ENCODE measurements at regions not wholly inside any gene's neighbourhood (a gene's known extent, or its start where the extent isn't known, plus 50 kb on each side); places are given as distances from the start of the nearest gene placed in this dataset.

DNA sequence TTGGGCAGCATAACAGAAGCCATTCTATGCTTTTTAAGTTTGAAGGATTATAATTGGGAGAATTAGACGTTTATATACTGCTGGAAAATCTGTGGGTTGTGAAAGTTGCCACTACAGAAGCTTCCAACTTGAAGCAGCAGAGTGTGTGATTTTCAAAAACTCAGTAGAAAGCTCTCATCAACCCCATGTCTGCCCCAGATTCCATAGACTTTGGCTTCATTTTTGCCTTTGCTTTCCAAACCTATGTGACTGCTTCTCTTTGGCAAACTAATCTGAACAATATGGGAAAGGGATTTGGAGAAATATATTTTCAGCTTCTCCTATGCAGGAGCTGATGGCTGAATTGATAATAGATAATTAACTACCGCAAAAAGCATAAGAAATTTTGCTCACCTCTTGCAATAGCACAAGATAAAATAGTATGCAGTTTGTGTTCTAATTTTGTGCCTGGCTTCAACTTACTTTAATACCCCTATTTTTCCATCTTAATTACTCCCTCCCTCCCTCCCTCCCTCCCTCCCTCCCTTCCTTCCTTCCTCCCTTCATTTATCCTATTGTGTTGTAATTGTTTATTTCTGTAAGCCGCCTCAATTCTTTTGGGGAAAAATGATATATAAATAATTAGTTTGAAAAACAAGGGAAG, 214.1 kb upstream of the HS3ST5 start:
- TF ChIP-seq, protein P1, sequence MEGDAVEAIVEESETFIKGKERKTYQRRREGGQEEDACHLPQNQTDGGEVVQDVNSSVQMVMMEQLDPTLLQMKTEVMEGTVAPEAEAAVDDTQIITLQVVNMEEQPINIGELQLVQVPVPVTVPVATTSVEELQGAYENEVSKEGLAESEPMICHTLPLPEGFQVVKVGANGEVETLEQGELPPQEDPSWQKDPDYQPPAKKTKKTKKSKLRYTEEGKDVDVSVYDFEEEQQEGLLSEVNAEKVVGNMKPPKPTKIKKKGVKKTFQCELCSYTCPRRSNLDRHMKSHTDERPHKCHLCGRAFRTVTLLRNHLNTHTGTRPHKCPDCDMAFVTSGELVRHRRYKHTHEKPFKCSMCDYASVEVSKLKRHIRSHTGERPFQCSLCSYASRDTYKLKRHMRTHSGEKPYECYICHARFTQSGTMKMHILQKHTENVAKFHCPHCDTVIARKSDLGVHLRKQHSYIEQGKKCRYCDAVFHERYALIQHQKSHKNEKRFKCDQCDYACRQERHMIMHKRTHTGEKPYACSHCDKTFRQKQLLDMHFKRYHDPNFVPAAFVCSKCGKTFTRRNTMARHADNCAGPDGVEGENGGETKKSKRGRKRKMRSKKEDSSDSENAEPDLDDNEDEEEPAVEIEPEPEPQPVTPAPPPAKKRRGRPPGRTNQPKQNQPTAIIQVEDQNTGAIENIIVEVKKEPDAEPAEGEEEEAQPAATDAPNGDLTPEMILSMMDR (IDR thresholded peaks at IDR 0.05; ENCODE audit: low read depth, low read length): no peak
- in situ Hi-C loops (cut with HindIII; ENCODE audit: low sequenced_read_pairs): no loop called here
- H3K4me3 ChIP-seq (ENCODE audit: low read depth, low read length): no peak overlapping the region
- no peak for DNase-seq (ENCODE audit: low read depth, low spot score)

DNA sequence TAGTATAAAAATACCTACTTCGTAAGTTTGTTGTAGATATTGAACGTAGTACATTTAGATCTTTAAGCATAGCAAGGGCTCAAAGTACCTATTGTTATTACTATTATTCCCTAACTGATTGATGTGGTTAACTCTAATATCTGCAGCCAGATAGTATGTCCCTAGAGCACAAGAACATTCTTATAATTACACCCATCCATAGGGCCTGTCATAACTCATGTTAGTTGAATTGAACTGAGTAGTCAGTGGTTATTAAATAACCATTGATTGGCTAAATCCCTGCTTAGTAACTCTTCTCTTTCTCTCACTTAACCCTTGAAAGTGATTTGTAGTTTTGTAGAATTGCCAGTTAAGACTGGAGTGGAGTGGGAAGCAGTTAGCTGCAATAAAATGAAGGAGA, 207.5 kb upstream of the HS3ST5 start:
- H3K4me3 ChIP-seq (ENCODE audit: low read depth, low read length): no peak overlapping the region
- DNase-seq (ENCODE audit: low read depth, low spot score): no peak
- in situ Hi-C loops (cut with HindIII; ENCODE audit: low sequenced_read_pairs): no loop called here
- TF ChIP-seq, protein P1 (IDR thresholded peaks at IDR 0.05; ENCODE audit: low read depth, low read length): no peak

DNA sequence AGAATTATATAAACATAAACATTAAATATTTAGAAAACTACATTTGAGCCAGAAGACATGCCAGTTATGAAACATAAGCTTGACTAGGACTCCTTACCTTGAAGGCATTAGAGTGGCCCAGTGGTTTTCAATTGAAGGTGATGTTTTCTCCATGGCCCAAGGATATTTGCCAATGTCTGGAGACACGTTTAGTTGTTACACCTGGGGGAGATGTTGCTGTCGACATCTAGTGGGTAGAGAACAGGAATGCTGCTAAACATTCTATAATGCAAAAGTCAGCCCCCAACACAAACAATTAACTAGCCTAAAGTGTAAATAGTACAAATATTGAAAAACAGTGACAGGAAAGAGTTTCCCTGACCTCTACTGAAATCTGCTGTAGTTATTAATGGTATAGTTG, 200.9 kb upstream of the HS3ST5 start:
- in situ Hi-C loops (cut with HindIII; ENCODE audit: low sequenced_read_pairs): no loop called here
- TF ChIP-seq, protein P1 (IDR thresholded peaks at IDR 0.05; ENCODE audit: low read depth, low read length): no peak
- DNase-seq (ENCODE audit: low read depth, low spot score): no peak
- H3K4me3 ChIP-seq (ENCODE audit: low read depth, low read length): no peak overlapping the region

DNA sequence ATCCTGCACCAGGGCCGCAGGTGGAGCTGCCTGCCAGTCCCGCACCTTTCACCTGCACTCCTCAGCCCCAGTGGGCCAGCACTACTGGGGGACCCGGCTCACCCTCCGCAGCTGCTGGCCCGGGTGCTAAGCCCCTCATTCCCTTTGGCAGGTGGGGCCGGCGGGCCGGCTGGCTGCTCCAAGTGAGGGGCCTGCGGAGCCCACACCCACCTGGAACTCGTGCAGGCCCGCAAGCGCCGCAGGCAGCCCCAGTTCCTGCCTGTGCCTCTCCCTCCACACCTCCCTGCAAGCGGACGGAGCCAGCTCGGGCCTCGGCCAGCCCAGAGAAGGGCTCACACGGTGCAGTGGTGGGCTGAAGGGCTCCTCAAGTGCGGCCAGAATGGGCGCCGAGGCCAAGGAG, 199.0 kb upstream of the HS3ST5 start:
- in situ Hi-C loops (cut with HindIII; ENCODE audit: low sequenced_read_pairs): no loop called here

DNA sequence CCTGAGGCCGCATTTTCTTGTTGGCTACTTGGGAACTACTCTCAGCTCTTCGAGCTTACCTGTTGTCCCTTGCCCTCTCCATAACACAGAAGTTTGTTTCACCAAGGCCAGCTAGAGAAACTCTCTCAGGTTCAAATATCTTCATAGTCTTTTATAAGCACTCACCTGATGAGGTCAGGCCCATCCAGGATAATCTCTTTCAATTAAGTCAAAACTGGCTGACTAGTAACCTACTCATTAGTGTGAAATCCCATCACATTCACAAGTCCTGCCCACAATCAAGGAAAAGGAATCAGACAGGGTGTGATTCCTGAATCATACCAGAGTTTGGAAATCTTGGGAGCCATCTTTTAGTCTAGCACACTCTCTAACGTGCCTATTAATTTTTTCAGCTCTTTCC, 195.2 kb upstream of the HS3ST5 start:
- DNase-seq (ENCODE audit: low read depth, low spot score): no peak
- no peak overlapping the region for H3K4me3 ChIP-seq (ENCODE audit: low read depth, low read length)
- in situ Hi-C loops (cut with HindIII; ENCODE audit: low sequenced_read_pairs): no loop called here
- TF ChIP-seq, protein P1 (IDR thresholded peaks at IDR 0.05; ENCODE audit: low read depth, low read length): no peak

More for the DNA sequence above, 199.0 kb upstream of the HS3ST5 start:
- TF ChIP-seq, protein P1 (IDR thresholded peaks at IDR 0.05; ENCODE audit: low read depth, low read length): no peak
- H3K4me3 ChIP-seq (ENCODE audit: low read depth, low read length): no peak overlapping the region
- DNase-seq (ENCODE audit: low read depth, low spot score): no peak

DNA sequence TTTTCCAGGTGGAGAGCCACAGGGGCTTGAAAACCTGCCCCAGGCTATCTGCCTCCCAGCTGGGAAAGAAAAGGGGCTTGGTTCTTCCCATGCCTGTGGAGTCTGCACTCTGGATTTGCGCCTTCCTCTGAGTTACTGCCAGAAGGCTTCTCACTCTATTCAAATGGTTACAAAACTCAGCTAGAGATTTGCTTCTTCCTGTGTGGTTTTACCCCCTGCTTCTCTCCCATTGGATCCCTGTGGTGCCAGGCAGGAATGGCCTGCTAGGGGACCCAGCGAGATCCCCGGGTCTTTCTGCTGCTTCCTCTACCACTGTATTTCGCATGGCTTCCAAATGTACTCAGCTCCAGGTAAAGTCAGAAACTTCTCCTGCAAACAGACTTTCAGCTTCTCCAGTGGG, 192.0 kb upstream of the HS3ST5 start:
- TF ChIP-seq, protein P1 (IDR thresholded peaks at IDR 0.05; ENCODE audit: low read depth, low read length): no peak
- in situ Hi-C loops (cut with HindIII; ENCODE audit: low sequenced_read_pairs): no loop called here
- no peak overlapping the region for H3K4me3 ChIP-seq (ENCODE audit: low read depth, low read length)
- no peak for DNase-seq (ENCODE audit: low read depth, low spot score)

Measured in astrocyte of the spinal cord (primary cell).